ENCODE measurements at regions not wholly inside any gene's neighbourhood (a gene's known extent, or its start where the extent isn't known, plus 50 kb on each side); places are given as distances from the start of the nearest gene placed in this dataset.

DNA sequence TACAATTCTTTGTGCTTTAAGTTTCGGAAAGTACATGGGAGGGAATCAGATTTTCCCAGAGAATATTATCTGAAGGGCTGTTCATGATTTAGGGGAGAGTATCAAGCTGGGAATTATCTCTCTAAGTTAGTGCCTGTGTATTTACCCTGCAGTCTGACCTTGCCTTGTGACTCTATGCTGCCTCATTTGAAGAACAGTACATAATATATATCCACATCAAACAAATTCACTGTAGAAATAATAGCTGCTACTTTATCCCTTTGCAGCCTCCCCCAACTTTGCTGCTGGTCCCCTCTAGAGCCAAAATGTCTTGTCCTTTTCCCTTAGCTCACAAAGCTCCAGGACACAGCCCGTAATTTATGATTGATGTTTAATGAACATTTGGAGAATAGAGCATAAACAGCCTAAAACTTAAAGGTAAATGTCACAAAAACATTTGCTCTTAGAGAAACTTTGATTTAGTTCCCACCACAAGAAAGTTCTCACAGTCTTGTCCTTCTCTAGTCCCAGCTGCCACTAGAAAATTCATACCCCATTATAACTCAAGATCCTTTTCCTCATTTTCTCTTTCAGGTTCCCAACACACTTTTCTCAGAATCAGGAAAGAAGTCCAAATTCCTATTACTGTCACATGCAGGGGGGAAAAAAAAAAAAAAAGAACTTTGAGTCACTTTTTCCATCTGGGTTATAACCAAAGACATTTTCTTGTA, 1009.6 kb downstream of the FLRT2 start:
- FAIRE-seq = no peak

GRCh38 chr14:86533834-86534233, 1003.9 kb downstream of the FLRT2 start:
- no peak for FAIRE-seq

DNA sequence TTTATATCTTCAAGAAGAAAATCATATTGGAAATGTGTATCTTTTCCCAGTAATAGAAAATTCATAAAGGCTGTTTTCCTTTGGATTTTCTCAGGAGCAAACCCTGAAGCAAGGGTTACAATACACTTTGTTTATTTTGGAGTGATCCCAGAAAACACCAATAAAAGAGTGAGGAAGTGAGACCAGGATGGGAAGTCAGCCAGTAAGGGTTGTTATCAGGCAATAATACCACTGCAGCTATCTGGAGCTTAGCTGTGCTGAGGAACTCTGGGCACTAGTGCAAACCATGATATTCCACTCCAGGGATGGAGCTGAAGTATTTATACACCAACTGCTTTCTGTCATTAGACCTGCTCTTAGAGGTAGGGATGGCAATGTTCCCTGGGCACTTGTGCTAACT, 1002.3 kb downstream of the FLRT2 start:
- no peak for FAIRE-seq

DNA sequence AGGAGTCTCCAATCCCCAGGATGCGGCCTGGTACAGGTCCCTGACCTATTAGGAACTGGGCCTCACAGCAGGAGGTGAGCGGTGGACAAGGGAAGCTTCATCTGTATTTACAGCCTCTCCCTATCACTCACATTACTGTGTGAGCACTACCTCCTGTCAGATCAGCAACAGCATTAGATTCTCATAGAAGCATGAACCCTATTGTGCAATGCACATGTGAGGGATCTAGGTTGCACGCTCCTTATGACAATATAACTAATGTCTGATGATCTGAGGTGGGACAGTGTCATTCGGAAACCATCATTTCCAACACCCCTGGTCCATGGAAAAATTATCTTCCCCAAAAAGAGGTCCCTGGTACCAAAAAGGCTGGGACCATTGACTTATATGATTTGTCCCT, 1000.5 kb downstream of the FLRT2 start:
- FAIRE-seq = no peak

DNA sequence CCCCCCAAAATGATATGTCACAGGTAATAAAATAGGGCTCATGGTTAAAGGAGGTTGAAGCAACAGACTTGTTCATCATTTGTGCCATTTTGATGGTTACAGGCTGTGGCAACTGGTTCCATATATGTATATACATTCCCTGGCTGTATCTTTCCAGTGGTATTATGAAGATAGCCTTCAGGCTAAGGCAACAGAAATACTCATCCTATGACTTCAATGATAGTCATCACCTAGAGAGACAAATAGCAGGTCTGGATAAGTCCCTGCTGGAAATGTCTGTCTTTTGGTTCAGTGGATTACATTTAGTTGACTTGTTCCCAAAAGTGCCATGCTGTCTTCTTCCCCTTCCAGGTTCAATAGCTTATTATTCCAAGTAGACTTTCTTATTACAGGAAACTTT, 997.4 kb downstream of the FLRT2 start:
- FAIRE-seq = no peak

DNA sequence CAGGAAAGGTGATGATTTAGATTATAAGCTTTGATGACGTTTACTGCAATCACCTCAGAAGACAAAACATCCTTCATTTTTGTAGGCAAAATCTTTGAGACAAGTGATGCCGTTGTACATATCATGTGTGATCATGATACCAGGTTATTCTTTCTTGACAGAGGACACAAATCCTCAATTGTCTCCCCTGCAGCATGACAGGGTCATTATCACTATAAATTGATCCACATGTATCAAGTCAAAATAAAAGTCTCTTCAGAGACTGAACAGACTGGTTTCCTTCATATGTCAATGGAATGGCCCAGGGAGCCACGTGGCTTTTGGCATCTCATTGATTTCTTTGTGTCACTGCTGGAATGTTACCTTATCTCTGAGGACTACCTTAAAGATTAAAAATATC, 995.7 kb downstream of the FLRT2 start:
- FAIRE-seq = no peak

DNA sequence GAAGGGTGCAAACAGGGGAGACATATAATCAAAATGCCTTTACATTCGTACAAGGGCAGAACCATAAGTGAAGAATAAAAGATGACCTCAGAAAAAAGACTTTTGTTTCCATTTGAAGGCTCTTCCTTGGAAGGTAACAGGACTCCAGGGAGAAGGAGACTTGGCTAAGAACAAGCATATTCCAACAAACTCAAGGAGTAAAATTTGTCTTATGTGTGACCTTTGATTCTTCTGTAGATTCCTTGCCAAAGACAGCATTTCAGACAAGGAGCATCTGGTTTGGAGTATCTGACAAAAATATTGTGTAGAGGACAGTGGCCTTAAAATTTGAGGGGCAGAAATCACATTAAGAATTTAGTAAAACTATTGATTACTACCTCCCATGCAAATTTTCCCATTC, 991.9 kb downstream of the FLRT2 start:
- no peak for FAIRE-seq

- FAIRE-seq = no peak
Measured at GRCh38 chr14:86521031-86521730, 991.2 kb downstream of the FLRT2 start.

- FAIRE-seq = no peak
Measured at GRCh38 chr14:86518298-86518697, 988.4 kb downstream of the FLRT2 start.

DNA sequence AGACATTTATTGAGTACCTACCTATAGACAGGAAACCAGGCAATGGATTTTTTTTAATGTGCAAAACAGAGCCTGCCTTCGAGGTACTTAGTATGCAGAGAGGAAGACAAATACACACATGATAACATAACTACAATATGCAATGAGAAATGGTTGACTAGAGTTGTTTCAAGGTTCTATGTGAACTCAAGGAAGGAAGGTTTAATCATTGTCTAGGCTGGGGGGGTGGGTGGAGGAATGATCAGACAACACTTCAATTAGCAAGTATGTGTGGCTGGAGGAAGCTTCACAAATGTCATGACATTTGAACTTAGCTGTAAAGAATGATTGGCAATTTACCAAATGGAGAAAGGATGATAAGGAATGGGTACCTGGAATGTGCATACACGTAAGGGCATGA, 985.3 kb downstream of the FLRT2 start:
- no peak for FAIRE-seq

DNA sequence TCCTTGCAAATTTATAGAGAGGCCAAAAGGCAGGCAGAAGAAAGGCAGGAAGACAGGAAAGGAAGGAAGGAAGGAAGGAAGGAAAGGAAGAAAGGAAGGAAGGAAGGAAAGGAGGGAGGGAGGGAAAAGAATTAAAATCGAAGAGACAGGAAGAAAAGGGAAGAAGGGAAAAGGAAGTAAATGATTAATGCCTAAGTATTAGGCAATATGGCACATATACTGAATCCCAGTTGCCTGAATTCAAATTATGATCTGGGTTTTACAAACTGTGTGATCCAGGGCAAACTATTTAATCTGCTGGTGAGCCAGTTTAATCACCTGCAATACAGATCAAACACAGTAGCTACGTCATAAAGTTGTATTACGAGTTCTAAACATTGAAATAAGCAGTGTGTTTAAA, 983.6 kb downstream of the FLRT2 start:
- FAIRE-seq = no peak

DNA sequence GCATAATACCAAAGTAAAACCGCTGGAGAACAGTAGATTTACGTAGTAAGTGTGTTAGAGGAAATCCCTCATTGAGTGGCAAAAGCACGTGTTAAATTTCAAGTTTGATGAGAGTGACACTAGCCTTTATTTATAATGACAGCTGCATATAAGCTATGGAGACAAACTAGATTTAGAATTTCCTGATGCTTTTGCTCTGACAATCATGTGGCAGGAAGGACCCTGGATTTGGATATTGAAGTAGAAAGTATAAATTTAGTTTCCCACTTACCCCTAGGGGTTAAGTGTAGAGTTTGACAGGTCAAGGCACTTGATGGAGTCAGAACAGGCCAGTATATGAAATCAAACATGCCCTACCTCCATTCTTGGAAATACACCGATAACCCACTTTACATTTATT, 983.1 kb downstream of the FLRT2 start:
- no peak for FAIRE-seq

- FAIRE-seq = no peak
Measured at GRCh38 chr14:86510491-86510890, 980.5 kb downstream of the FLRT2 start.

GRCh38 chr14:86505808-86506207, 975.9 kb downstream of the FLRT2 start:
- no peak for FAIRE-seq

- FAIRE-seq = no peak
Measured at GRCh38 chr14:86501611-86502010, 971.7 kb downstream of the FLRT2 start.

DNA sequence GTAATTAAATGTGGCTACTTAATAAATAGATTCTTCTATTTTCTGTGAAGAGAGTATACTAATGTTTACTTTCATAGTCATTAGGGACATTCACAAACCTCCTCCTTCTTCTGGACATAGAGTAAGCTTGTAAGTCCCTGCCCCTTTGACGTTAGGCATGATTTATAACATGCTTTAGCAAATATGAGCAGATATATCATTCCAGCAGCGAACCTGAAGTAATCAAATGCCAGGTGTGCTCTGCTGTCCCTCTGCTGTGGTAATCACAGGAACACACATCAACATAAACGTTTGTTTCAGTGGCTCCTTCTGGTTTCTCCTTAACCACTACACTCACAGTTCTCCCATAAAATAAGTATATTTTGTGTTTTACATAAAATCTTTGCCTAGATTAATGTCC, 961.8 kb downstream of the FLRT2 start:
- no peak for FAIRE-seq

DNA sequence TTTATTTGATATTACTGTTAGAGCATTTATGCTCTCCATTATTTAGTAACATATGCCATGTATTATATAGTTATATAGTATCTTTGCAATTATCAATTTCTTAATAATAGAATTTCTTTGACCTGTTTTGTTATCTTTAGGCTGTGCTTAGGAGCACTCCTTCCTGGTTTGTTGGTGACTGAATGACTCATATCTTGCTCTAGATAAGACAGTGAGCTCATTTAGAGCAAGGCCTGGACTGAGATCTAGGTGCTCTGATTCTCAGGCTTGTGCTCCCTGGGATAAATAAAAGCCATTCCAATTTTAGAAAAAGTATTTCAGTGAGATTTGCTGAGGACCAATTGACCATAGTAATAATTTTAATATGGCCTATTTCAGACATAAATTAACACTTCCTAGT, 951.2 kb downstream of the FLRT2 start:
- FAIRE-seq = no peak

DNA sequence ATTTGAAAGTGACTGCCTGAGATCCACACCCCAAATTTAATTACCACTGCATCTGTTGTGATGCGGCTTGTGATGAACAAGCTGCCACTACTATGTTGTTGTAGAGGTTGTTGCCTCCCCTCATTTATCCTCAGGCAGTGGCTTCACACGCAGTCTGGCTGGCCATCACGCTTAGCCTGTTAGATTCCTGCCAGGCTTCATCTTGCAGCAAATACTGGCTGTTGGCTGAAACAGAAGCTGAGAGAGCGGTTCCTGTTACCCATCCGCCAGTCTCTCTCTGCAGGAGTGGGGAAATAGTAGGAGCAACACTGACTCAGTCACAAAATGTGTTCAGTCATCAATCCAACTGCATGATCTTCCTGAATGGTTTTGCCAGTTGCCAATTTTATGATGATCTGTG, 934.4 kb downstream of the FLRT2 start:
- FAIRE-seq = no peak

DNA sequence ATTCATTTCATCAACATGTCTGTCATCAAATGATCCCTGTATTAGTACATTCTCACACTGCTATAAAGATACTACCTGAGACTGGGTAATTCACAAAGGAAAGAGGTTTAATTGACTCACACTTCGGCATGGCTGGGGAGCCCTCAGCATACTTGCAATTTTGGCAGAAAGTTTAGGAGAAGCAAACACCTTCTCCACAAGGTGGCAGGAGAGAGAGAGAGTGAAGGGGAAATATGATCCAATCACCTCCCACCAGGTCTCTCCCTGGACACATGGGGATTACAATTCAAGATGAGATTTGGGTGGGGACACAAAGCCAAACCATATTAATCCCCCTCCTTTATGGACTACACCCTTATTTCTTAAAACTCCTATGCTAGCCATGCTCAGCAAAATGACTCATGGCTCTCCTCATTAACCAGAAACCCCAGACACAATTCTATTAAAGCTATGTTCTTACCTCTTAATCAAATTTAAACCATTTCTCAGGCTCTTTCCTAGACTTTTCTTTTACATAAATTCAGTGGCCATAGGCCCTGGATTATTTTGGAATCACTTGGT, 932.3 kb downstream of the FLRT2 start:
- no peak for FAIRE-seq

GRCh38 chr14:86457481-86458135, 927.7 kb downstream of the FLRT2 start:
- no peak for FAIRE-seq

GRCh38 chr14:86450085-86450484, 920.1 kb downstream of the FLRT2 start:
- no peak for FAIRE-seq

- no peak for FAIRE-seq
Measured at GRCh38 chr14:86442135-86442534, 912.2 kb downstream of the FLRT2 start.

DNA sequence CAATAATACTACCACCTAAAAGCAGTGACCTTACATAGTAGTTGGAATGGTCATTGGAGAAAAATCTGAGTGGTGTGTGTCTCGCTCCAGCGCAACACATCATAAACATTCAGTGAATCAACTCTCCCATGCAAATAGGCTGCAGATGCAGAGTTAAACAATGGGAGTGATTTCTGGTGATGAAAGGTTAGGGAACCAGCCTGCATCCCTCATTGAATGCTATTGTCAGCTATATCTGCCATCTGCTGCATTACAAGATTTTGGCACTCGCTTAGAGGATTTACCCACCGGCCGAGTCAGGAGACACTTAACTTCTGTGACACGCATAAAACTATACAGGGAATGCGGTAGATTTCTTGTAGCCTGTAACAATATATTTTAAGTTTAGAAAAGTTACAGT, 900.9 kb downstream of the FLRT2 start:
- no peak for FAIRE-seq

DNA sequence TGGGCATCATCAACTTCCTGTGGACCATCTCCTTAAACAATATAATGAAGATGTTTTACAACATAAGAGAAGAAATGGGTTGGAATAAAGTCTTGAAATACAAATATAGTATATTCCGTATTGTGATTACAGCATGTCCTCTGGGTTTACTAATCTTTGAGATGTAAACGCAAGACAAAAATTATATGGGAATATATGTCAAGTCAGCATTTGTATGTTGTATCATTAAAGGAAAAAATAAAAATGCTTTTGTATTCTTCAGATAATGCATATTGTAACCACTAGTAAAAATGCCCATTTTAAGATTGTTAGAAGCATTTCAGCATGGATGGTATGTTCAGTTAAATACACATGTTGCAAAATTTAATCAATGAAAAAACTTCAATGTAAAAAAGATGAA, 893.3 kb downstream of the FLRT2 start:
- FAIRE-seq = no peak
